T-helper 17 cell (primary cell): ENCODE measurements at regions not wholly inside any gene's neighbourhood (a gene's known extent, or its start where the extent isn't known, plus 50 kb on each side); places are given as distances from the start of the nearest gene placed in this dataset.

ENCODE experiments used
- ATAC-seq: fragments of 150-1000 bp; cut with Tn5 transposase; 2 replicates; pipeline ENCODE4 v1.10.0; 2021; ENCODE audit warnings: mild to moderate bottlenecking, moderate library complexity
- DNase-seq, 3 donors: peaks; one replicate each; pipeline versions ENCODE4 v3.0.0 to v3.0.0-alpha.2; 2020 to 2021
- H3K9me3 ChIP-seq: one replicate; pipeline ENCODE4 v1.7.0; 2013; ENCODE audit warnings: low read length, mild to moderate bottlenecking; ENCODE audit not compliant: control insufficient read depth, poor library complexity, severe bottlenecking
- H3K27ac Mint-ChIP-seq: one replicate; pipeline ENCODE4 v1.8.0; 2022; ENCODE audit warnings: mild to moderate bottlenecking, moderate library complexity, mixed read lengths
- H3K27me3 Mint-ChIP-seq: one replicate; pipeline ENCODE4 v1.8.0; 2022; ENCODE audit warnings: mixed read lengths
- H3K36me3 Mint-ChIP-seq: one replicate; pipeline ENCODE4 v1.8.0; 2022; ENCODE audit warnings: low read depth, mixed read lengths
- H3K4me1 Mint-ChIP-seq: one replicate; pipeline ENCODE4 v1.8.0; 2022; ENCODE audit warnings: mild to moderate bottlenecking, mixed read lengths
- H3K4me3 Mint-ChIP-seq: one replicate; pipeline ENCODE4 v1.8.0; 2022; ENCODE audit warnings: mild to moderate bottlenecking, moderate library complexity, mixed read lengths

- Mint-ChIP-seq H3K27me3 (no peaks in the 10 kb centered on the region), H3K4me1 (no peaks in the 10 kb centered on the region), H3K27ac (no peak overlapping the region), H3K4me3 (no peak overlapping the region), H3K36me3 (no peaks in the 10 kb centered on the region)
- DNase-seq (no peak), ATAC-seq (no peak)
- no peaks in the 10 kb centered on the region for H3K9me3 ChIP-seq
Observed at GRCh38 chr14:85316701-85317410, 213.1 kb upstream of the FLRT2 start.

GRCh38 chr14:85317491-85318021 is 212.4 kb upstream of the FLRT2 start:
- H3K4me1 Mint-ChIP-seq: no peaks in the 10 kb centered on the region
- H3K9me3 ChIP-seq: no peaks in the 10 kb centered on the region
- ATAC-seq: no peak
- no peaks in the 10 kb centered on the region for H3K27me3 Mint-ChIP-seq
- no peak for DNase-seq
- no peak overlapping the region for H3K4me3 Mint-ChIP-seq
- H3K27ac Mint-ChIP-seq: no peak overlapping the region
- H3K36me3 Mint-ChIP-seq: no peaks in the 10 kb centered on the region

- H3K4me1 Mint-ChIP-seq: no peaks in the 10 kb centered on the region
- H3K27me3 Mint-ChIP-seq: no peaks in the 10 kb centered on the region
Observed at GRCh38 chr14:85319101-85319500, 210.8 kb upstream of the FLRT2 start.

GRCh38 chr14:85319998-85320630 is 209.8 kb upstream of the FLRT2 start:
- ATAC-seq (no peak), DNase-seq (no peak)
- no peaks in the 10 kb centered on the region for H3K9me3 ChIP-seq
- no peaks in the 10 kb centered on the region for H3K4me1 Mint-ChIP-seq
- H3K27ac Mint-ChIP-seq: no peak overlapping the region
- H3K36me3 Mint-ChIP-seq: no peaks in the 10 kb centered on the region
- H3K4me3 Mint-ChIP-seq: no peak overlapping the region
- H3K27me3 Mint-ChIP-seq: no peaks in the 10 kb centered on the region

More at GRCh38 chr14:85319101-85319500, 210.8 kb upstream of the FLRT2 start:
- Mint-ChIP-seq H3K36me3 (no peaks in the 10 kb centered on the region), H3K4me3 (no peak overlapping the region), H3K27ac (no peak overlapping the region)
- no peaks in the 10 kb centered on the region for H3K9me3 ChIP-seq
- DNase-seq (no peak), ATAC-seq (no peak)

- Mint-ChIP-seq H3K4me1 (no peaks in the 10 kb centered on the region), H3K27ac (no peak overlapping the region), H3K4me3 (no peak overlapping the region), H3K27me3 (no peaks in the 10 kb centered on the region), H3K36me3 (no peaks in the 10 kb centered on the region)
- H3K9me3 ChIP-seq: no peaks in the 10 kb centered on the region
- DNase-seq (no peak), ATAC-seq (no peak)
Observed at GRCh38 chr14:85325134-85326017, 204.6 kb upstream of the FLRT2 start.

DNA sequence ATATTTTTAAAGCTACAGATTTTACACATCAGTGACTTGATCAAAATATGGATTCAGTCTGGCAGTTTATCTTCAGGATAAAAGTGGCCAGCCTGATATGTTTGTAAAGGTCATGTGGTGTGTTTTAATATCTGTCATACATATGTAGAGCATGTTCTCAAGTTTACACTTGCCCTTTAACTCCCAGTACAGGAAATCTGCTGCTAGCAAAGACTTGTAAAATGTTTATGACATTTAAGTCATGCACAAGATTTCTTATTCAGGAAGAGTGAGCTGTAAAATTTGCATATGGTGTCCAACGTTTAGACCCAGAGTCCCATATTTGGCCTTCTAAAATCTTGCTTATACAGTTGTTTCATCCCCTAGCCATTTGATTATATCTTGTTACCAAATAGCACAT is 197.5 kb upstream of the FLRT2 start:
- H3K4me3 Mint-ChIP-seq: no peak overlapping the region
- H3K36me3 Mint-ChIP-seq: no peaks in the 10 kb centered on the region
- DNase-seq (no peak), ATAC-seq (no peak)
- no peaks in the 10 kb centered on the region for H3K9me3 ChIP-seq
- H3K27ac Mint-ChIP-seq: no peak overlapping the region
- H3K27me3 Mint-ChIP-seq: no peaks in the 10 kb centered on the region
- H3K4me1 Mint-ChIP-seq: no peaks in the 10 kb centered on the region

DNA sequence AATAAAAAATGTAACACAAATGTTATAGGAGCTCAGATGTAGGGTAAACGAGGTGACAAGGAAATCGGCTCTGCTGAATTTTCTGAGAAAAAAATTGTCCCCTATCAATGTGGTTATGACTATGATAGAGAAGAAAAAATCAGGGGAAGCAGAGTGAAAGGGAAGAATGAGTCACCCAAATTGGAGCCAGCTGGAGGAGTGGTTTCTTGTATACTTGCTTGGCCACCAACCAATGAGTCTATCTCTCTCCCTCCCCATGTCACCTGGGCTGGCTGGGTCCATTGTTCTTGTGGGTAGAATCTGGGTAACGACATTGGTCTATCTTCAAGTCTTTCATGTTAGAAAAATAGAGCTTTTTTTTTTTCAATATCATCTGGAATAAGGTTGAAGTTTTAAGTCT is 196.6 kb upstream of the FLRT2 start:
- ATAC-seq: no peak
- H3K27ac Mint-ChIP-seq: no peak overlapping the region
- no peaks in the 10 kb centered on the region for H3K36me3 Mint-ChIP-seq

DNA sequence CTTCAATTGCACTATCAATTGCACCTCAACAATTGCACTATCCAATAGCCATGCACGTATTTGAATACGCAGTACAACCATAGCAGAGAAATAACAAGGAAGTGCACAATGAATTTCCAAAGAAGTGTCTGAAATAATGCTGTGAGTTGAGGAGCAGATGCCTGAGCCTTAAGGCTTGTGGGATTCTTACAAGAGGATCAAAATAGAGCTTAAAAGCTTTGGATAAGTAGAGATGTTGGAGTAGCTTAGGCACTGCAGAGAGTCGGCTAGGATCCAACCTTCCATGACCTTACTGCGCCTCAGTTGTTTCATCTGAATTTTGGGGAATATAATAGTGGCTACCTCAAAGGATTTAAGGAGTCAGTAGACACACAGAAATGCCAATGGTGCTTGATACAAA is 196.1 kb upstream of the FLRT2 start:
- Mint-ChIP-seq H3K36me3 (no peaks in the 10 kb centered on the region), H3K27ac (no peak overlapping the region), H3K4me1 (no peaks in the 10 kb centered on the region), H3K27me3 (no peaks in the 10 kb centered on the region), H3K4me3 (no peak overlapping the region)
- no peaks in the 10 kb centered on the region for H3K9me3 ChIP-seq
- no peak for ATAC-seq
- no peak for DNase-seq

More for the DNA sequence above, 196.6 kb upstream of the FLRT2 start:
- Mint-ChIP-seq H3K4me3 (no peak overlapping the region), H3K4me1 (no peaks in the 10 kb centered on the region), H3K27me3 (no peaks in the 10 kb centered on the region)
- H3K9me3 ChIP-seq: no peaks in the 10 kb centered on the region
- DNase-seq: no peak

DNA sequence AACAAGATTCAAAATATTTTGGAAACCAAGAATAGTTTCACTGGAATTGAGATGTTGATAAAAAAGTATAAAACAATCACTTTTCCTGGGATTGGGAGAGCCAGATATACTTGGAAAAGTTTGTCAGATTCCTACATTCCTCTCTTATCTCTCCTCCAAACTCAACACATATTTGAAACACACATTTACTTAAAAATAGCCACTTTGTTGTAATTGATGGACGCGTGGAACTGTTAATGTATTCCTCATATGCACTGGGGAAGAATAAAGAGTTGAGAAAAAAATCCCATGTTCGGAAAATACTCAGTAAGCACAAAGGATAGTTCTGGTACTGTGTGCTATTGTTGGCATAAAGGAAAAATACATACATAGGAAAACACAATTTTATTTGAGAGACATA is 195.6 kb upstream of the FLRT2 start:
- H3K27me3 Mint-ChIP-seq: no peaks in the 10 kb centered on the region
- H3K4me3 Mint-ChIP-seq: no peak overlapping the region
- H3K36me3 Mint-ChIP-seq: no peaks in the 10 kb centered on the region
- no peaks in the 10 kb centered on the region for H3K4me1 Mint-ChIP-seq
- H3K27ac Mint-ChIP-seq: no peak overlapping the region
- ATAC-seq (no peak), DNase-seq (no peak)
- no peaks in the 10 kb centered on the region for H3K9me3 ChIP-seq

- H3K9me3 ChIP-seq: no peaks in the 10 kb centered on the region
- Mint-ChIP-seq H3K36me3 (no peaks in the 10 kb centered on the region), H3K4me3 (no peak overlapping the region), H3K27ac (no peak overlapping the region), H3K27me3 (no peaks in the 10 kb centered on the region), H3K4me1 (no peaks in the 10 kb centered on the region)
- no peak for ATAC-seq
- no peak for DNase-seq
Observed at GRCh38 chr14:85336257-85336656, 193.7 kb upstream of the FLRT2 start.

DNA sequence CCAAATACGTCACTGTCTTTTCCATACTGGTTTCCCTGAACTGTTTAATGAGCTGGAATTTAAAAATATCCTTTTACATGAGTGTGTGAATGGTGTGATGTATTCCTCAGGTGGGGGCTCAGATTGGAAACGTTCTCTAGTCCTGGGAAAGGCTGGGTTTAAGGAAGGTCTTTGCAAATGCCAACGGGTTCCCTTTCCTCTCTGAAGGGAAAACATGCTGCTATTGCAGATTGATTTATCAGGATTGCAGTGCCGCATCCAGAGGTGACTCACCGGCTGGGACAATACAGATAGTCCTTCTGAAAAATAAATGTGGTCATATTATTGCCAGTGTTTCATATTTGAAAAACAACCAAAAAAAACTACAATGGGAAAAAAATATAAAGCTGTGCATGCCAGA is 193.1 kb upstream of the FLRT2 start:
- ATAC-seq: no peak
- Mint-ChIP-seq H3K4me1 (no peaks in the 10 kb centered on the region), H3K4me3 (no peak overlapping the region), H3K36me3 (no peaks in the 10 kb centered on the region), H3K27me3 (no peaks in the 10 kb centered on the region), H3K27ac (no peak overlapping the region)
- no peaks in the 10 kb centered on the region for H3K9me3 ChIP-seq
- no peak for DNase-seq

DNA sequence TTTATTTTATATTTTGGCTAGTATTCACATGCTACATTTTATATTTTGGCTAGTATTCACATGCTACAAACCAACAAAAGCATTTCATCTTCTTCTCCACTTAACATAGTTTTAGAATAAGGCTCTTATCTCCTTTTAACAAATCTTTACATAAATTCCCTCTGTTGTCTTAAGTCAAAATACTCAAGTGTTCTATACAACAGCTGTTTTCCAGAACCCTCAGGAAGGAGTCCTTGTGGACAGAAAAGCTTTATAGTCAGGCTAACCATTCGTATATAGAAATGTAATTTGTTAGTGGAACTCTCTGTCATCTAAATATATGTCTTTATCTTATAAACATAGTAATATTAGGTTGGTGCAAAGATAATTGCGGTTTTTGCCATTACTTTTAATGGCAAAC is 191.0 kb upstream of the FLRT2 start:
- DNase-seq: no peak
- H3K27me3 Mint-ChIP-seq: no peaks in the 10 kb centered on the region
- H3K27ac Mint-ChIP-seq: no peak overlapping the region
- no peaks in the 10 kb centered on the region for H3K36me3 Mint-ChIP-seq
- ATAC-seq: no peak
- no peak overlapping the region for H3K4me3 Mint-ChIP-seq
- no peaks in the 10 kb centered on the region for H3K9me3 ChIP-seq
- no peaks in the 10 kb centered on the region for H3K4me1 Mint-ChIP-seq

DNA sequence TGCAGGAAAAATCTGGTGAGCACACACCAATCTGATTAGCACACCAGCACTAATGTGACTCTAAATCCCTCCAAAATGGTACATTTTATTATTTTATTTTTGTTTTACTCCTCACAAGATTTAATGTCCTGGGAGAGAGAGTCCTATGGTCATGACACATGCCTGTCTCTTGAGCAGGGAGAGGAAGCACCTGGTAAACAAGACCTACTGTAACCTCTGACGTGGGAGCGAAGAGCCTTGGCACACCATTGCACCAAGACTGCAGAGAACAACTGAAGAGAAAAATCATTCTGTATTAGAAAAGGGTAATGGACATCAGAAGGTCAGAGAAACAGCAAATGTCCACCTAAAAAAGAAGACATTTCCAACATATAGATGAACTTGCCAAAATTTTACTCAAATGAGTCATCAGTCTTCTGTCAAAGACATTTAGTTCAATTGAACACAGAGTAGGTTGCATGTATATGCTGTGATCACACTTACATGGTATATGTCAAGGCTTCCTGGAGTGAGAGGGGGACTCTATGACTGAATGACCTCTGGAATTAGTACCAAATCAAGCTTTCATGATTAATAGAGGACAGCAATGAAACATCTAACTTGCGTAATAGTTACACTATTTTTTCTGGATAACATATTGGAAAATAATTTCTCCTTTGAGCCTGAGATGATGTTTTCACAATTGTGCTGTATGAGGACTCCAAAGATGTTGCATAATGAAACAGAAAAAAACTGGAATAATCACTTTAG is 186.9 kb upstream of the FLRT2 start:
- no peak overlapping the region for H3K27ac Mint-ChIP-seq
- no peaks in the 10 kb centered on the region for H3K27me3 Mint-ChIP-seq
- no peak for ATAC-seq

More for the DNA sequence above, 186.9 kb upstream of the FLRT2 start:
- Mint-ChIP-seq H3K4me3 (no peak overlapping the region), H3K36me3 (no peaks in the 10 kb centered on the region), H3K4me1 (no peaks in the 10 kb centered on the region)
- DNase-seq: no peak
- no peaks in the 10 kb centered on the region for H3K9me3 ChIP-seq
